ENCODE measurements at regions not wholly inside any gene's neighbourhood (a gene's known extent, or its start where the extent isn't known, plus 50 kb on each side); places are given as distances from the start of the nearest gene placed in this dataset.

DNA sequence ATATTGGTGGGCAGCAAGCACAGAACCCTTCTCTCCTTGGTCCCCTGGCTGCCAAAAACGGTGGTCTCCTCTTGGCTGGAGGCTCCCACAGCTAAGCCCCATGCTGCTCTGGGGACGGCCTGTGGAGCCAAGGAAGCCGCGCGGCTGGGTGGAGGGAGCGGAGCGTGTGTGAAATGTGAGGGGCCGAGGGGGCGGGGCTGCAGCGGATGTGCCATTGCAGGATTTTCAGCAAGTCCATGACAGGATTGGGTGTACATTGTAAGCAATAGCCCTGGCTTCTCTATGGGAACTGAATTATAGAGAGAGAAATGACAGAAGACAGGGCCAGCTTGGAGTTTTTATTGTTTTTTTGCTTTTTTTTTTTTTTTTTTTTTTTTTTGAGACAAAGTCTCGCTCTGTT lies 336.5 kb downstream of the DIRAS2 start:
- TF ChIP-seq POLR2A (IDR thresholded peaks at IDR 0.05; ENCODE audit: low read length): no peak
- no peak for TF ChIP-seq GATA1 (IDR thresholded peaks at IDR 0.05; ENCODE audit: low read depth, low read length)
